ENCODE measurements at regions not wholly inside any gene's neighbourhood (a gene's known extent, or its start where the extent isn't known, plus 50 kb on each side); places are given as distances from the start of the nearest gene placed in this dataset.

DNA sequence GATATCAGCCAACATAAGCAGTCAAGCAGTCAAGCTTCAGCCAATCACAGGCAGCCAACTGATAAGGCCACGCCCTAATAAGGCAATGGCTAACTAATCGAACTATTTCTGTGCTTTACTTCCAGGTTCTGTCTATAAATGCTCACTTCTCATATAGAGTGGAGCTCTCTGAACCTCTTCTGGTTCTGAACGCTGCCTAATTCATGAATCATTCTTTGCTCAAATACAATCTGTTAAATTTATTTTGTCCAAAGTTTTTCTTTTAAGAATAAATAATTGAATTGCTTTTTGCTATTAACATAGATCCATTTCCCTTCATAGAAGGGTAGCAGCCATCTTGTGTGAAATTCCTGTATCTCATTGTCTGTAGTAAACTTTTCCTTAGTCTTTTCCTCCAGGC, 97.9 kb upstream of the TMEM72 start:
- DNase-seq (ENCODE audit: low read depth), result no peak
- TF ChIP-seq, protein P1, sequence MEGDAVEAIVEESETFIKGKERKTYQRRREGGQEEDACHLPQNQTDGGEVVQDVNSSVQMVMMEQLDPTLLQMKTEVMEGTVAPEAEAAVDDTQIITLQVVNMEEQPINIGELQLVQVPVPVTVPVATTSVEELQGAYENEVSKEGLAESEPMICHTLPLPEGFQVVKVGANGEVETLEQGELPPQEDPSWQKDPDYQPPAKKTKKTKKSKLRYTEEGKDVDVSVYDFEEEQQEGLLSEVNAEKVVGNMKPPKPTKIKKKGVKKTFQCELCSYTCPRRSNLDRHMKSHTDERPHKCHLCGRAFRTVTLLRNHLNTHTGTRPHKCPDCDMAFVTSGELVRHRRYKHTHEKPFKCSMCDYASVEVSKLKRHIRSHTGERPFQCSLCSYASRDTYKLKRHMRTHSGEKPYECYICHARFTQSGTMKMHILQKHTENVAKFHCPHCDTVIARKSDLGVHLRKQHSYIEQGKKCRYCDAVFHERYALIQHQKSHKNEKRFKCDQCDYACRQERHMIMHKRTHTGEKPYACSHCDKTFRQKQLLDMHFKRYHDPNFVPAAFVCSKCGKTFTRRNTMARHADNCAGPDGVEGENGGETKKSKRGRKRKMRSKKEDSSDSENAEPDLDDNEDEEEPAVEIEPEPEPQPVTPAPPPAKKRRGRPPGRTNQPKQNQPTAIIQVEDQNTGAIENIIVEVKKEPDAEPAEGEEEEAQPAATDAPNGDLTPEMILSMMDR (IDR thresholded peaks at IDR 0.05; ENCODE audit: low read length, missing control alignments), result no peak
- no peak overlapping the region for H3K4me3 ChIP-seq (replicated peaks; ENCODE audit: low read depth, low read length)

DNA sequence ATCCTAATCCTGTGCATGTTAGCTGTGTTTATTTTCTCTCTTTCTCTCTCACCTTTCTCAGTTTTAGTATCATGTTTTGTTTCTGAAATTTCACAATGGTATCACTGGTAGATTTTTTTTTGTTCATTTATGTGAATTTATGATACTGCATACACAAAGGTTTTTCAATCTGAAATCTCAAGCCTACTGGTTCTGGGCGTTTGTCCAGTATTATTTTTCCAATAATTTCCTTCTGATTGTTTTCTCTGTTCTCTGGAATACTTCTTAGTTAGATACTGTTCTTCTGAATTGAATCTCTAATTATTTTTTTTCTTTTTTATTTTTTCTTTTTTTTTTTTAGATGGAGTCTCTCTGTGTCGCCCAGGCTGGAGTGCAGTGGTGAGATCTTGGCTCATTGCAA, 96.2 kb upstream of the TMEM72 start:
- no peak for DNase-seq (ENCODE audit: low read depth)
- no peak overlapping the region for H3K4me3 ChIP-seq (replicated peaks; ENCODE audit: low read depth, low read length)
- TF ChIP-seq, protein P1 (IDR thresholded peaks at IDR 0.05; ENCODE audit: low read length, missing control alignments), result no peak

DNA sequence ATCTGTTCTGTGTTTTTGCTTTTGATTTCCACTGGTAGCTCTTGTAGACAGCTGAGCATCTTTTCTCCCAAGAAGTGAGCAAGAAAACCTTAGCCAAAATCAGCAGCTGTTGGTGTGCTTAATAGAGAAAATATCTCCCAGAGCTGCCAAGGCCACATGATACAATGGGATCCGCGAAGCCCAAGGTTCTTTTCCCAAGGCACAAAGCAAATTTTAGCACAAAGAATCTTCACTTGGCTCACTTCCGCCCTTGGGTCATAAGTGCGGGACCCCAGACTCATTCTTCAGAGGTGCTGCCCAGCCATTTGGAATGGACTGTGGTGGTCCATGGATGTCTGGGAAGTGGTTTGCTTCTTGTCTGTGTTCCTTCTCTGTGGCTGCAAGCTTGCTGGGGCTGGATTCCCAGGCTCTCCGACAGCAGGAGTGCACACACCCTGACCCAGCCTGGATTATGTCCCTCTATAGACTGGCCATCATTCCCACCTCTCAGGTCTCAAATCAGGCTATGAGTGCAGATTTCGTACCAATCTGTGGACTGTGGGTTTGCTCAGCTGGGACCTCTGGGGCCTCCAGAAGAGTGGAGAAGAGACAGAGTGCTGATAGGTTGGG, 93.0 kb upstream of the TMEM72 start:
- TF ChIP-seq, protein P1 (IDR thresholded peaks at IDR 0.05; ENCODE audit: low read length, missing control alignments), result no peak
- H3K4me3 ChIP-seq (replicated peaks; ENCODE audit: low read depth, low read length), result no peak overlapping the region
- no peak for DNase-seq (ENCODE audit: low read depth)

DNA sequence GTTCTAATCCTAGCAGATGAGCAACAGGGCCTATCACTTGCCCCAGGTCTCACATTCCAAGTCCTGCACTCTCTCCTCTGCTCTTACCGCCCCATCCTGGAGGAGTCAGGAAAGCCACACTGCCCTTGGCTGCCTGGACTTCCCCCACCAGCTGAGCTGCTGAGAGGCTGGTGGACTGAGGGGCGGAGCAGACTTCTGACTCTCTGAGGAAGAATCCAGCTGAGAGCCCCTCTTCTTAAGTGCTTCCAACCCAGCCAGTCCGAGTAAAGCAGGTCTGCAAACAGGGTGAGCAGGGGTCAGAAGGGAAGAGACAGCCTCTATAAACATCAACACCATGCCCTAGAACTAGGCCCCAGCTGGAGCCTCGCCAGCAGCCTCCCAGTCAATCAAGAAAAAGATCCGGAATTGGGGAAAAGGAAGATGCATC, 92.4 kb upstream of the TMEM72 start:
- no peak overlapping the region for H3K4me3 ChIP-seq (replicated peaks; ENCODE audit: low read depth, low read length)
- no peak for DNase-seq (ENCODE audit: low read depth)
- TF ChIP-seq, protein P1 (IDR thresholded peaks at IDR 0.05; ENCODE audit: low read length, missing control alignments), result no peak

DNA sequence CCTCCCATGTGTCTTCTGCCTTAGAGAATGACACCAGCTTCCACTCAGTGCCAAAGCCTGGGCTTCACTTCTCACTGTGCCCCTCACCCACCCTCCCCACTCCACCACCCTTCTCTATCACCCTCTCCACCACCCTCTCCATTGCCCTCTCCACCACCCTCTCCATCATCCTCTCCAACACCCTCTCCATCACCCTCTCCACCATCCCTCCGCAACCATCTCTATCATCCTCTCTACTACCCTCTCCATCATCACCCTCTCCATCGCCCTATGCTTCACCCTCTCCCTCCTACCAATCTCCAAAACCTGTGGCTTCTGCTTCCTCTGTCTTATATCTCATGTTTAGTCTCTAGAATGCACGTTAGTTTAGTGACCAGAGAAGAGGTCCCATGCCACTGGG, 91.0 kb upstream of the TMEM72 start:
- H3K4me3 ChIP-seq (replicated peaks; ENCODE audit: low read depth, low read length), result no peak overlapping the region
- TF ChIP-seq, protein P1 (IDR thresholded peaks at IDR 0.05; ENCODE audit: low read length, missing control alignments), result no peak
- DNase-seq (ENCODE audit: low read depth), result no peak

DNA sequence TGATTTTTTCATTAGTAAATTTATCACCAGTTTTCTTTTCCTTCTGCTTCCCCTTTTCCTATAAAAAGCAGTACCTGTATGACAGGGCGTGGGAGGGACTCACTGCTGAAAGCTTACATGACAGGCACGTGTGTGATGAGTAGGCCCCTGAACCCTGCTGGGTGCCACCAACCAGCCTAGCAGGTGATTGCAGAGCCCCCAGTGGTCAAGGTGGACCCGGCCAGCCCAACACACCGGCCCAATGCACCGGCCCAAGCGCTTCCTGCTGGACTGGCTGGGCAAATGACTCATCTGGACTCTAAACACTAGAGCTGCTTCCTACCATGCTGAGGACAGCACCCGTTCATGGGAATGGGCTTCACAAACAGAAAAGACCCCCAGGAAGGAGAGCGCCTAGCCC, 89.8 kb upstream of the TMEM72 start:
- TF ChIP-seq, protein P1 (IDR thresholded peaks at IDR 0.05; ENCODE audit: low read length, missing control alignments), result no peak
- DNase-seq (ENCODE audit: low read depth), result no peak
- H3K4me3 ChIP-seq (replicated peaks; ENCODE audit: low read depth, low read length), result no peak overlapping the region

DNA sequence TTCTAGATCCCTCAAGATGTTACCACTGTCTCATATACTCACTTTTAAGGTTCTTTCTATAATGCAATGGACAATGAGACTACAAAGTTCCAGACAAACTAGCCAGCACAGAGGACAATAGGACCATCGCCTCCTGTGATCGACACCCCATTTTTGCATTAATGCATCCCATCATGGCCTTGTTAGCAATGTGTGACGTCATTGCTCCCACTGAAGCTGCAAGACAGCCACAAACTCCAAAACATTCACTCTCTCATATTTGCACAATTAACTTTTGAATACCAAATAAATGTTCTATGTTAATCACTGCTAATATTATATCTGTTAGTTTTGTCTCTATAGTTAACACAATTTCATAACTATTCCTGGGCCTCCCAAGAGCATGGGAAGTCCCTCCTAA, 88.8 kb upstream of the TMEM72 start:
- H3K4me3 ChIP-seq (replicated peaks; ENCODE audit: low read depth, low read length), result no peak overlapping the region
- DNase-seq (ENCODE audit: low read depth), result no peak
- TF ChIP-seq, protein P1 (IDR thresholded peaks at IDR 0.05; ENCODE audit: low read length, missing control alignments), result no peak

Measured in fibroblast of pulmonary artery (primary cell).